Ascending aorta (tissue), 2 donors: ENCODE measurements at regions not wholly inside any gene's neighbourhood (a gene's known extent, or its start where the extent isn't known, plus 50 kb on each side); places are given as distances from the start of the nearest gene placed in this dataset.

Experiments
- DNase-seq, 2 donors: peaks; one replicate each; pipeline ENCODE4 v3.0.0-alpha.2; 2019; ENCODE audit warnings: low spot score in 2 of 2
- H3K27ac ChIP-seq, 2 donors: fragments of 200-600 bp; sonication (generic); one replicate each; pipeline ENCODE4 v1.5.1; 2016 to 2017; ENCODE audit warnings: mild to moderate bottlenecking in 1 of 2
- H3K27me3 ChIP-seq: fragments of 200-600 bp; sonication (generic); one replicate; pipeline ENCODE4 v1.5.1; 2017
- H3K36me3 ChIP-seq, 2 donors: fragments of 200-600 bp; sonication (generic); one replicate each; pipeline ENCODE4 v1.5.1; 2016
- H3K4me1 ChIP-seq, 2 donors: fragments of 200-600 bp; sonication (generic); one replicate each; pipeline ENCODE4 v1.5.1; 2016 to 2017; ENCODE audit warnings: mild to moderate bottlenecking in 1 of 2
- H3K4me3 ChIP-seq, 2 donors: fragments of 200-600 bp; sonication (generic); one replicate each; pipeline ENCODE4 v1.5.1; 2016 to 2017; ENCODE audit warnings: mild to moderate bottlenecking in 1 of 2
- H3K9me3 ChIP-seq, 2 donors: fragments of 200-600 bp; sonication (generic); one replicate each; pipeline ENCODE4 v1.5.1; 2016
- CTCF ChIP-seq, 3 experiments: fragments of 200-600 bp in 2 of 3; fragments of 450-650 bp in 1 of 3; sonication (generic) in 2 of 3; IDR thresholded peaks; one replicate each; pipeline ENCODE4 v1.5.1; 2016 to 2019; ENCODE audit warnings: antibody characterized with exemption in 3 of 3, mild to moderate bottlenecking in 1 of 3, moderate library complexity in 1 of 3
- intact Hi-C: fragments of 100-400 bp; cut with DNase I; formaldehyde crosslinking; loops from one replicate; pipeline ENCODE4 v1.15.1; 2023

- H3K27ac ChIP-seq: no peak overlapping the region
Observed at GRCh38 chr20:50280851-50281655, 90.4 kb downstream of the CEBPB start.

GRCh38 chr20:50281831-50282591 is 91.4 kb downstream of the CEBPB start:
- no peaks in the 10 kb centered on the region for H3K36me3 ChIP-seq
- no peak overlapping the region for H3K27ac ChIP-seq
- H3K4me1 ChIP-seq: peaks cover 10 to 28% of the 10 kb centered on the region in 2 donors
- H3K9me3 ChIP-seq: no peaks in the 10 kb centered on the region
- H3K4me3 ChIP-seq: no peak overlapping the region
- DNase-seq: no peak
- no peaks in the 10 kb centered on the region for H3K27me3 ChIP-seq
- TF ChIP-seq CTCF (IDR thresholded peaks at IDR 0.05): no peak
- intact Hi-C loops: no loop called here

More at GRCh38 chr20:50280851-50281655, 90.4 kb downstream of the CEBPB start:
- Histone ChIP-seq H3K9me3 (no peaks in the 10 kb centered on the region), H3K4me3 (no peak overlapping the region), H3K36me3 (no peaks in the 10 kb centered on the region), H3K27me3 (no peaks in the 10 kb centered on the region), H3K4me1 (peaks cover 10 to 20% of the 10 kb centered on the region in 2 donors)
- intact Hi-C loops: no loop called here
- no peak for DNase-seq
- TF ChIP-seq CTCF (IDR thresholded peaks at IDR 0.05): no peak

- intact Hi-C loops: no loop called here
- Histone ChIP-seq H3K9me3 (no peaks in the 10 kb centered on the region), H3K36me3 (no peaks in the 10 kb centered on the region), H3K27me3 (no peaks in the 10 kb centered on the region), H3K4me3 (no peak overlapping the region), H3K4me1 (peaks cover 10 to 31% of the 10 kb centered on the region in 2 donors), H3K27ac (no peak overlapping the region)
- TF ChIP-seq CTCF (IDR thresholded peaks at IDR 0.05): no peak
- no peak for DNase-seq
Observed at GRCh38 chr20:50282592-50283241, 92.1 kb downstream of the CEBPB start.

- H3K4me3 ChIP-seq: no peak overlapping the region
- H3K9me3 ChIP-seq: no peaks in the 10 kb centered on the region
- H3K27me3 ChIP-seq: no peaks in the 10 kb centered on the region
- intact Hi-C loops: no loop called here
- DNase-seq: no peak
- peaks cover 8 to 30% of the 10 kb centered on the region in 2 donors for H3K4me1 ChIP-seq
- no peaks in the 10 kb centered on the region for H3K36me3 ChIP-seq
- H3K27ac ChIP-seq: no peak overlapping the region
- no peak for TF ChIP-seq CTCF (IDR thresholded peaks at IDR 0.05)
Observed at GRCh38 chr20:50283370-50283769, 92.7 kb downstream of the CEBPB start.

GRCh38 chr20:50283922-50284810 is 93.5 kb downstream of the CEBPB start:
- peaks cover 6 to 22% of the 10 kb centered on the region in 2 donors for H3K4me1 ChIP-seq
- no peak overlapping the region for H3K4me3 ChIP-seq
- H3K9me3 ChIP-seq: no peaks in the 10 kb centered on the region
- no peak for TF ChIP-seq CTCF (IDR thresholded peaks at IDR 0.05)
- peak overlapping the region; percentile 35 to 70 for H3K27ac ChIP-seq
- intact Hi-C loops: no loop called here
- H3K27me3 ChIP-seq: no peaks in the 10 kb centered on the region
- DNase-seq: no peak
- H3K36me3 ChIP-seq: no peaks in the 10 kb centered on the region
